ENCODE measurements at regions not wholly inside any gene's neighbourhood (a gene's known extent, or its start where the extent isn't known, plus 50 kb on each side); places are given as distances from the start of the nearest gene placed in this dataset.

DNA sequence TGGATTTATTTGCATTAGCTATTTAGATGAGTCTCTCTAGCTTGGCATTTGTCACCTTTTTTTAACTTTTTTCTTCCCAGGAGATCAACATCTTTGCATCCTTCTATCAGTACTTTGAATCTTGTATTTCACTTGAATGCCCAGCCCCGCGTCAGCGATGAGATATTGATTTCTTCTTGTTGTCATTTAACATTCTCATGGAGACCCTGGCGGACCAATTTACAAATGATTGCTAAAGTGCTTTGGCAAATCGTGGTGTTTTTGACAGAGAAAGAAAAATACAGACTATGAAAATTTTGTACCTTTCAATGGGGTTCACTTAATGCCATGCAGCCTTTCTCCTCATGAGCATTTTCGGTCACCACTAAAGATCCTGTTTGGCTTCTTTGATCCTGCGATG lies 269.7 kb downstream of the ABCC12 start:
- no peak overlapping the region for H3K27ac ChIP-seq
- TF ChIP-seq CTCF (IDR thresholded peaks at IDR 0.05) = no peak
- TF ChIP-seq ZFX (IDR thresholded peaks at IDR 0.05; ENCODE audit: borderline replicate concordance) = no peak

- TF ChIP-seq ZFX (IDR thresholded peaks at IDR 0.05; ENCODE audit: borderline replicate concordance) (no peak), CTCF (IDR thresholded peaks at IDR 0.05) (no peak)
- no peak overlapping the region for H3K27ac ChIP-seq
These were observed 270.3 kb downstream of the ABCC12 start for GRCh38 chr16:47885489-47885888.

DNA sequence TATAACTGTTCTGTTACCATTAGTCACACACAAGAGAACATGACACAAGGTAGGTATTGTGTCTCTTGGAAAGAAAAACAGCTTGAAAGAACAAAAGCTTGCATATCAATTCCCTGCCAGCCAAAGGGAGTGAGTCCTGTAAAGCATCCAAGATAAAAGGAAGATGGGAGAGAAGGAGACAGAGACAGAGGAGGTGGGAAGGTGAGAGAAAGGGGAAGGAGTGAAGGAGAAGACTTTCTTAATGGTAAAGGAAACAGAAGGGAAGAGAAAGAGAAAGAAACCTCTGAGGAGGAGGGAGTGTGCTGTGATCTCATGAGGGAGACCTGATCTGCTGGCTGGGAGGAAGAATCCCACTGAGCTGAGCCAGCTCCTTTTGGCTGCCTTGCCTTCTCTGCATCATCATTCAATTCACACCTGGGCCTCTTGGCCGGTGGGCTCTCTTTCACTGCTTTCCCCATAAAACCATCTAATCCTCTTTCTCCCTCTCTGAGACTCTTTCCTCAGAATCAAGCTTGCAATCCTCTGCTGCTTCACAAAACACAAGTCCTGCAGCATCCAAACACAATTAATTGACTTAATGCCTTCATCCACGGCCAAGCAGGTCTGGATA lies 271.6 kb downstream of the ABCC12 start:
- TF ChIP-seq ZFX (IDR thresholded peaks at IDR 0.05; ENCODE audit: borderline replicate concordance) (no peak), CTCF (IDR thresholded peaks at IDR 0.05) (no peak)
- H3K27ac ChIP-seq = no peak overlapping the region

GRCh38 chr16:47881574-47881973 lies 274.2 kb downstream of the ABCC12 start:
- TF ChIP-seq CTCF (IDR thresholded peaks at IDR 0.05) (no peak), ZFX (IDR thresholded peaks at IDR 0.05; ENCODE audit: borderline replicate concordance) (no peak)
- H3K27ac ChIP-seq = no peak overlapping the region

DNA sequence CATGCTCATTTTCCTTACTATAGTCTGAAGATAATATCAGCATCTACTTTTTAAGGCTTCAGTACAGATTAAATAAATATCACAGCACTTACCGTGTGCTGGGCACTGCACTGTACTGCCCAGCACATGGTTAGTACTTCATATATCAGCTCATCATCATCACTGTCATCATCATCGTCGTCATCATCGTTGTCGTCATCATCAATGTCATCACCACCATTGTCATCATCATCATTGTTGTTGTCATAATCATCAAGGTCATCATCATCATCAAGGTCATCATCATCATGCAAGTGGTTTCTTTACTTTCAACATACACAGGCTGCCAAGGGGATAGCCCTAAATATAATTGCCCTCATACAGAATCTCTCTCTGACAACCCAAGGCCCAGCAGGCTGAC lies 275.1 kb downstream of the ABCC12 start:
- no peak overlapping the region for H3K27ac ChIP-seq
- TF ChIP-seq ZFX (IDR thresholded peaks at IDR 0.05; ENCODE audit: borderline replicate concordance) (no peak), CTCF (IDR thresholded peaks at IDR 0.05) (no peak)

- no peak overlapping the region for H3K27ac ChIP-seq
- TF ChIP-seq CTCF (IDR thresholded peaks at IDR 0.05) (no peak), ZFX (IDR thresholded peaks at IDR 0.05; ENCODE audit: borderline replicate concordance) (no peak)
These were observed 278.6 kb downstream of the ABCC12 start for GRCh38 chr16:47877166-47877565.

DNA sequence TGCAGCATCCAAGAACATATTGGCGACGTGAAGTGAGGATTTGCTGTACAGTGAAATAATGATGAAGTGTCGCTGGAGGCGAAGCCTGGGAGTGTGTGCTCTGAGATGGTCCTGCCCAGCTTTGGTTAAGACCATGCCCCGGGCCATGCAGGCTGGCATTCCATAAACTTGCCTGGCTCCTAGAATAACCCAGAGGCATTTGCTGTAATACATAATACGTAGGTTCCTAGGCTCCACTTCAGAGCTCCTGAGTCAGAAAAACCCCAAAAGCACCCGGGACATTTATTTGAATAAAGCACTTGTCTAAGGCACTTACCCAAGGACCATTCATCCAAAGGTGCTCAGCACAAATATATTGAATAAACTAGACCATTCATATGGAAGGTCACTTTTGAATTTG lies 279.3 kb downstream of the ABCC12 start:
- no peak for TF ChIP-seq ZFX (IDR thresholded peaks at IDR 0.05; ENCODE audit: borderline replicate concordance)
- no peak for TF ChIP-seq CTCF (IDR thresholded peaks at IDR 0.05)
- H3K27ac ChIP-seq = no peak overlapping the region

Measured in 22Rv1 (cell line).